Mammary epithelial cell (primary cell): ENCODE measurements at regions not wholly inside any gene's neighbourhood (a gene's known extent, or its start where the extent isn't known, plus 50 kb on each side); places are given as distances from the start of the nearest gene placed in this dataset.

Experiments
- CTCF ChIP-seq, 2 donors: IDR thresholded peaks in 1 of 2; conservative IDR thresholded peaks in 1 of 2; 2 replicates each; pipeline ENCODE4 v1.5.1; 2011 to 2012; ENCODE audit warnings: inconsistent platforms in 2 of 2, low read length in 2 of 2, mild to moderate bottlenecking in 2 of 2, control low read depth in 1 of 2, low read depth in 1 of 2; ENCODE audit not compliant: insufficient read depth in 1 of 2; ENCODE audit errors: extremely low read depth in 1 of 2
- EZH2 ChIP-seq: IDR thresholded peaks from 2 replicates; pipeline ENCODE4 v1.6.1; 2012; ENCODE audit warnings: low read length, inconsistent platforms, borderline replicate concordance

GRCh38 chr3:59660852-59661625 lies 611.2 kb upstream of the CFAP20DC start:
- TF ChIP-seq CTCF (conservative IDR thresholded peaks at IDR 0.05 in 1 of 2, IDR thresholded peaks at IDR 0.05 in 1 of 2; ENCODE audit: extremely low read depth in 1 of 2, insufficient read depth in 1 of 2, low read depth in 1 of 2, low read length in 2 of 2) (no peak), EZH2 (no peak)
